IMR-90 (cell line): ENCODE measurements at regions not wholly inside any gene's neighbourhood (a gene's known extent, or its start where the extent isn't known, plus 50 kb on each side); places are given as distances from the start of the nearest gene placed in this dataset.

Experiments
- CTCF ChIP-seq: conservative IDR thresholded peaks from 2 replicates; pipeline ENCODE4 v1.5.1; 2012; ENCODE audit warnings: mild to moderate bottlenecking, low read depth, low read length, improper control_type of control experiment
- RAD21 ChIP-seq: IDR thresholded peaks from 2 replicates; pipeline ENCODE4 v1.6.1; 2012; ENCODE audit warnings: low read length, improper control_type of control experiment

GRCh38 chr5:147979761-147980160 lies 73.4 kb upstream of the C5orf46 start:
- TF ChIP-seq CTCF (no peak), RAD21 (no peak)
